ENCODE measurements at regions not wholly inside any gene's neighbourhood (a gene's known extent, or its start where the extent isn't known, plus 50 kb on each side); places are given as distances from the start of the nearest gene placed in this dataset.

- TF ChIP-seq EZH2phosphoT487 (IDR thresholded peaks at IDR 0.05; ENCODE audit: borderline replicate concordance) (no peak), FOSL1 (IDR thresholded peaks at IDR 0.05; ENCODE audit: low read depth) (no peak), JUND (IDR thresholded peaks at IDR 0.05) (no peak), CBX3 (IDR thresholded peaks at IDR 0.05; ENCODE audit: low read depth) (no peak), ZNF274 (IDR thresholded peaks at IDR 0.05; ENCODE audit: low read depth, low read length) (no peak), POLR2AphosphoS5 (IDR thresholded peaks at IDR 0.05; ENCODE audit: low read depth, low read length) (no peak), ZFX (IDR thresholded peaks at IDR 0.05) (no peak), ELF1 (IDR thresholded peaks at IDR 0.05; ENCODE audit: borderline replicate concordance, low read depth) (no peak)
Measured at GRCh38 chr16:80883816-80884215, 79.4 kb upstream of the CDYL2 start (continued).

GRCh38 chr16:80883159-80883642 is 78.8 kb upstream of the CDYL2 start:
- Histone ChIP-seq H3K79me2 (ENCODE audit: insufficient read depth, low read length) (no peaks in the 10 kb centered on the region), H3K4me2 (ENCODE audit: low read length) (no peak overlapping the region), H3K4me3 (replicated peaks in 1 of 2; ENCODE audit: low read depth in 1 of 2, low read length in 2 of 2) (no peak overlapping the region), H3K27ac (ENCODE audit: low read depth, low read length) (no peak overlapping the region), H3K36me3 (ENCODE audit: control insufficient read depth in 1 of 2, insufficient read depth in 2 of 2, low read length in 2 of 2) (no peaks in the 10 kb centered on the region), H3K4me1 (ENCODE audit: control insufficient read depth in 1 of 2, insufficient read depth in 2 of 2, low read length in 2 of 2) (no peaks in the 10 kb centered on the region), H2AFZ (ENCODE audit: low read depth, low read length, poor library complexity, severe bottlenecking) (no peak overlapping the region), H3K9me2 (ENCODE audit: insufficient read depth) (no peaks in the 10 kb centered on the region), H3K9me3 (ENCODE audit: control insufficient read depth in 1 of 2, insufficient read depth in 1 of 2, low read depth in 1 of 2, low read length in 2 of 2) (no peaks in the 10 kb centered on the region), H4K20me1 (ENCODE audit: insufficient read depth) (no peaks in the 10 kb centered on the region), H3K9ac (ENCODE audit: low read length) (no peak overlapping the region), H3K27me3 (ENCODE audit: insufficient read depth, low read length) (peaks cover 18% of the 10 kb centered on the region)
- no peak for DNase-seq (ENCODE audit: low read depth, low spot score)
- ChIA-PET CTCF (no interaction called here), POLR2A (no interaction called here), RAD21 (ENCODE audit: low non-redundant PET in 1 of 2, low total read pairs in 2 of 2, uncharacterized antibody in 2 of 2, unreplicated experiment in 2 of 2) (no interaction called here)
- no peak for TF ChIP-seq CBX3 (IDR thresholded peaks at IDR 0.05; ENCODE audit: low read depth)
- TF ChIP-seq TCF7L2 (IDR thresholded peaks at IDR 0.05; ENCODE audit: borderline replicate concordance, extremely low read depth, insufficient read depth, insufficient read length) = peak; percentile 41
- BruUV-seq (replicated peaks) = no TSS peak
- ATAC-seq = no peak
- intact Hi-C loops (cut with micrococcal nuclease) = no loop called here

GRCh38 chr16:80875616-80876015 is 71.2 kb upstream of the CDYL2 start:
- intact Hi-C loops (cut with micrococcal nuclease) = no loop called here
- H3K79me2 ChIP-seq (ENCODE audit: insufficient read depth, low read length) = no peaks in the 10 kb centered on the region
- no TSS peak for BruUV-seq (replicated peaks)
- no peak overlapping the region for H3K9ac ChIP-seq (ENCODE audit: low read length)
- H3K4me2 ChIP-seq (ENCODE audit: low read length) = no peak overlapping the region
- ChIA-PET CTCF (no interaction called here), RAD21 (ENCODE audit: low non-redundant PET in 1 of 2, low total read pairs in 2 of 2, uncharacterized antibody in 2 of 2, unreplicated experiment in 2 of 2) (no interaction called here), POLR2A (no interaction called here)
- no peak overlapping the region for H2AFZ ChIP-seq (ENCODE audit: low read depth, low read length, poor library complexity, severe bottlenecking)
- no peak for ATAC-seq
- H3K9me3 ChIP-seq (ENCODE audit: control insufficient read depth in 1 of 2, insufficient read depth in 1 of 2, low read depth in 1 of 2, low read length in 2 of 2) = no peaks in the 10 kb centered on the region
- H3K4me1 ChIP-seq (ENCODE audit: control insufficient read depth in 1 of 2, insufficient read depth in 2 of 2, low read length in 2 of 2) = no peaks in the 10 kb centered on the region
- no peak overlapping the region for H3K27ac ChIP-seq (ENCODE audit: low read depth, low read length)
- H3K27me3 ChIP-seq (ENCODE audit: insufficient read depth, low read length) = peaks cover 12% of the 10 kb centered on the region; the same call in 1 of the 2 replicates
- no peak for DNase-seq (ENCODE audit: low read depth, low spot score)
- no peaks in the 10 kb centered on the region for H3K36me3 ChIP-seq (ENCODE audit: control insufficient read depth in 1 of 2, insufficient read depth in 2 of 2, low read length in 2 of 2)
- H3K9me2 ChIP-seq (ENCODE audit: insufficient read depth) = no peaks in the 10 kb centered on the region
- no peak overlapping the region for H3K4me3 ChIP-seq (replicated peaks in 1 of 2; ENCODE audit: low read depth in 1 of 2, low read length in 2 of 2)
- no peaks in the 10 kb centered on the region for H4K20me1 ChIP-seq (ENCODE audit: insufficient read depth)
- TF ChIP-seq TCF7L2 (IDR thresholded peaks at IDR 0.05; ENCODE audit: borderline replicate concordance, extremely low read depth, insufficient read depth, insufficient read length) = no peak
- no peak for TF ChIP-seq POLR2A (IDR thresholded peaks at IDR 0.05; ENCODE audit: borderline replicate concordance, extremely low read depth, insufficient read depth, insufficient read length)
- TF ChIP-seq SRF (IDR thresholded peaks at IDR 0.05; ENCODE audit: low read depth) = no peak
- TF ChIP-seq CBX3 (IDR thresholded peaks at IDR 0.05; ENCODE audit: low read depth) = no peak
- TF ChIP-seq REST (IDR thresholded peaks at IDR 0.05; ENCODE audit: low read depth) = no peak
- no peak for TF ChIP-seq ZBTB33 (IDR thresholded peaks at IDR 0.05; ENCODE audit: extremely low read depth, insufficient replicate concordance, low read length)
- TF ChIP-seq SIN3A (IDR thresholded peaks at IDR 0.05; ENCODE audit: low read depth) = no peak
- TF ChIP-seq YY1 (IDR thresholded peaks at IDR 0.05; ENCODE audit: extremely low read depth, insufficient replicate concordance, low read depth, low read length) = no peak

Measured in HCT116 (cell line).